ENCODE measurements at regions not wholly inside any gene's neighbourhood (a gene's known extent, or its start where the extent isn't known, plus 50 kb on each side); places are given as distances from the start of the nearest gene placed in this dataset.
"Not testable (repeated sequence)": the region's sequence is repeated elsewhere in the genome, so short reads cannot be mapped to it uniquely, and the experiment has no call there.

DNA sequence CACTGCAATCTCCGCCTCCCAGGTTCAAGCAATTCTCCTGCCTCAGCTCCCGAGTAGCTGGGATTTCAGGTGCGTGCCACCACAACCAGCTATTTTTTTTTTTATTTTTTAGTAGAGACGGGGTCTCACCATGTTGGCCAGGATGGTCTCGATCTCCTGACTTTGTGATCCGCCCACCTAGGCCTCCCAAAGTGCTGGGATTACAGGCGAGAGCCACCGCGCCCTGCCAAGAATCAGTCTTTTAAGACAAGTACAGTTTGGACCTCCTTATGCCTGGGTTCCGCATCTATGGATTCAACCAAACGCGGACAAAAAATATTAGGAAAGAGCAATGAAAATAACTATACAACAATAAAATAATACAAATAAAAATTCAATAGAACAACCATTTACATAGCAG, 285.9 kb upstream of the HS6ST1 start:
- not testable (repeated sequence) for DNase-seq

DNA sequence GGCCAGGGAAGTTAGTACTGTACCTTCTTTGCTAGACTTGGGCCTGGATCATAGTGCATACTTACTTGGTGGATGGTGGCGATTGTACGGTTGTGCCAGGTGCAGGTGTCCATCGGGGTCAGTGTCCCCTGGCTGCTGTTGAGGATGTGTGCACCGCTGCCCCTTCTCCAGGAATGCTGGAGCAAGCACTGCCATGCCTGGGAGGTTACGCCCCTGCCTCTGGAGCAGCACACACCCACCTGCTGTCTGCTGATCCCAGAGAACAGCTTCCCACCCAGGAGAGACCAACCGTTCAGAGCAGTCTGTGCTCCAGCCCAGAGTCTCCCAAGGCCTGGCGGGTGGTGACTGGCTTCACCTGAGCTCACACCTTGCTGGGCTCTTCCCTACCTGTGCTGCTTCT, 286.8 kb upstream of the HS6ST1 start:
- no peak for DNase-seq

DNA sequence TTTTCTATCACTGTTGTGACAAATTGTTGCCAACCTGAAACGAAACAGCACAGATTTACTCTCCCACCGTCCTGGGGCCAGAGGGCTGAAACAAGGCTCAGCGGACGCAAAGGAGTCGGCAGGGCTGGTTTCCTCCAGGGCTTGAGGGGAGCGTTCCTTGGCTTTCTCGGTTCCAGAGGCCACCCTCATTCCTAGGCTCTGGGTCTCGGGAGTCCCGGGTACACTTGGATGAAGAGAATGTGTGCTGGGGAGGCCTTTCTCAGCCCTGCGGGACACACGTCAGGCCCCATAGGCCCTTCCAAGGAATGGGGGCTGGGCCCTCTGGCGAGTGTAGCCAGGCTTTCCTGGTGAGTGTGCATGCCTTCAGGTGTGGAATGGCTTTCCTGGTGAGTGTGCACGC, 287.3 kb upstream of the HS6ST1 start:
- DNase-seq, result no peak

DNA sequence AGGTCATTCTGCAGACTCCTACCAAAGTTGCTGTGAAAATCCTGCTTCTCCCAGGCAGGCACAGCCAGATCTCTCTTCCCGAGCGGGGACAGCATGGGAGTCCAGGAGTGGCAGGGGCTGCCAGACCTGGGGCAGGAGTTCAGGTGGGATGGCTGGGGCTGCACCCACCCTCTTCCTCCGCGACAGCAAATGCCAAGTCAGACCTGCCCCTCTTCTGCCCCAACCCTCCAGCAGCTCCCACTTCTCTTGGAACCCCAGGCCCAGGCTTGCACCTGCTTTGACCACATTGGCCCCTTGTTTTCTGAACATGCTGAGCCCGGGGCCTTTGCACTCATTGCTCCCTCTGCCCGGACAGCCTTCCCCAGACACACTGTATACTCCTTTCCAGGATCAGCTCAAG, 288.2 kb upstream of the HS6ST1 start:
- DNase-seq, result no peak

DNA sequence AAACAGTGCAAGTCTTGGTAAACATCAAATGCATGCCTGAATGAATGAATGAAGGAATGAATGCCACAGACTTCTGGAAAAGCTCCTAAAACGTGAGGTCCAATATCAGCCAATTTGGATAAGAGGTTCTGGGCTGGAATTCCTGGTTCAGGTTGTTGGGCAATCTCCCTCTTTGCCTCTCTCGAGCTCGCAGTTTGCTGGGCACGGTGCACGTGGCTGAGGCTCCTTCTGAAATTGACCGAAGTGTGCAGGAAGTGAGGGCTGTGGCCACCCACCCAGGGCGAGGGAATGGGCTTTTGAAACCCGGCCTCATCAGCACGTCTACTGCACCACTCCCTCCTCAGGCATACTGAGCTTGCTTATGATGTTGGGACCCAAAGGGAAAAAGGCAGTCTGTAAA, 288.8 kb upstream of the HS6ST1 start:
- no peak for DNase-seq

DNA sequence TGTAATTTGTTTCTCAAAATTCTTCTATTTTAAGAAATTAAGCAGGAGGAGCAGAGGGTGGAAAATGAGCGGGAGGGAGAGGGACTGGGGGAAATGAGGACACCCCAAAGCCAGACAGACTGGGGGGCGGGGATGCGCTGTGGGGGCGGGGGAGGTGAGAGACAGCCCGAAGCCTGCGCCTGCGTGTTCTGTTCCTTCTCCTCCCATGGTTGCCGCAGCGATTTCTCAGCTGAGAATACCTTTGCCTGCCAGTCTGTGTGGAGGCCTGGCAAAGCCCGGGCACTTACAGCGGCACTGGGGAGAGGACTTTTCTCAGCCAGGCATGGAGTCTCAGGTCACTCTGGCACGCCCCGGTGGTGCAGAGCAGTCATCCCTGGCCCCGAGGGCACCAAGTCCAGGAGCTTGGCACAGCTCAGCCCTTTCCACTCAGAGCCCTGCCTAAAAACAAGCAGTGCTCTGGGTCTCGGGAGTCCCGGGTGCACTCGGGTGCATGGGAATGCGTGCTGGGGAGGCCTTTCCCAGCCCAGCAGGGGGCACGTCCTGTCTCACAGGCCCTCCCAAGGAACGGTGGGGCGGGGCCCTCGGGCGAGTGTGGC, 289.3 kb upstream of the HS6ST1 start:
- DNase-seq, result no peak

DNA sequence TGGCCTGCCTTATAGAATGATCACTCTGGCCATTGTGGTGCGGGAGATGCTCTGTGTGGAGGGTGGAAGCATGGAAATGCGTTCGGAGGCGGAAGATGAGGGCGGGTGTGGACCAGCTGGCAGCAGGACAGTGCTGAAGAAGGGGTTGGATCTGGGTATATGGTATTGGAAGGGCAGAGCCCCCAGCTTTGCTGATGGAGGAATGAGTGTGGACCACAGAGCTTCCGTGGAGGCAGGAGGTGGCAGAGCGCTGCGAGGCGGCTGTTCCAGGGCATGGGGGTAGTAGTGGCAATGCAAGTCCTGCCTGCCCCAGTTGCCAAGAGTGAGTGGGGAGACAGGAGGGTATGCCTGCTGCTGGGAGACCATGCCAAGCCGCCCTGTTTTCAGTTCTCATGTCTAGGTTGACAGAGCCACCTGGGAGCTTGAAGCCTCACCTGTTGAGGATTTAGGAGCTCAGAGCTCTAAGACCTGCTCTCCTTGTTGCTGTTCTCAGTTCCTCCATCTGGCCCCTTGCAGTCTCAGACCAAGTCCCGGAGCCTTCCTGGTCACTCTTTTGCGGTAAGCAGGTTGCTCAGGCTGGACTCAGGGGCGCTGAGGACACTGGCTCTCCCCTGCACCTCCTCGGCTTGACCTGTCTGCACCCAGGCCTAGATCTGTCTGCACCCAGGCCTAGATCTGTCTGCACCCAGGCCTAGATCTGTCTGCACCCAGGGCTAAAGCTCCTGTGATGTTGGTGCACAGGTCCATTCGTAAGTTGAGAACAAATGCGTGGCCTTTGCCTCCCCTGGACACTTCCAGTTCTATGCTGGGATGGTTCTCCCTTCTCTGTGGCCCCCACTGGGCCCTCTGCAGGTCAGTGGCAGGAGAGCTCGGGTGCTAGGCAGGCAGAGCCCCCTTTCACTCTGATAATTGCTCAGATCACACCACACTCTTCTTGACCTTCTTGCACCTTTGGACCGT, 290.5 kb upstream of the HS6ST1 start:
- no peak for DNase-seq

DNA sequence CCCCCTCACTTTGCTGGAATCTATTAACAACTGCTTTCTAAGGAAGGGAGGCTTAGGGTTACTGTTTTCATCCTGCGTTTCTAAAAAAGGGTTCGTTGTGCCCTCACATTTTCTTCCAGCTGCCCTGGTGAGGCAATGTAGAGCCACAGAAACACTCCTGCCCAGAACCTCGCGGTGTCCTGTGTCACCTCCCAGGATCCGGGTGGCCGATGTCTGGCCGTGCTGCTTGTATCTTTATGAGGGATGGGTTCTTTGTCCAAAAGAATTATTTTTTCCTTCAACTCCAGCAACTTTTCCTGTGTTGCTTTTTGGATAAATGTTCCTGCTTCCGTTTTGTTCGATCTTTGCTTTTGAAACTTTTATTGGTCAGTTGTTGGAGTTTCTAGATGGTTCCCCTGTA, 291.8 kb upstream of the HS6ST1 start:
- DNase-seq, result no peak

DNA sequence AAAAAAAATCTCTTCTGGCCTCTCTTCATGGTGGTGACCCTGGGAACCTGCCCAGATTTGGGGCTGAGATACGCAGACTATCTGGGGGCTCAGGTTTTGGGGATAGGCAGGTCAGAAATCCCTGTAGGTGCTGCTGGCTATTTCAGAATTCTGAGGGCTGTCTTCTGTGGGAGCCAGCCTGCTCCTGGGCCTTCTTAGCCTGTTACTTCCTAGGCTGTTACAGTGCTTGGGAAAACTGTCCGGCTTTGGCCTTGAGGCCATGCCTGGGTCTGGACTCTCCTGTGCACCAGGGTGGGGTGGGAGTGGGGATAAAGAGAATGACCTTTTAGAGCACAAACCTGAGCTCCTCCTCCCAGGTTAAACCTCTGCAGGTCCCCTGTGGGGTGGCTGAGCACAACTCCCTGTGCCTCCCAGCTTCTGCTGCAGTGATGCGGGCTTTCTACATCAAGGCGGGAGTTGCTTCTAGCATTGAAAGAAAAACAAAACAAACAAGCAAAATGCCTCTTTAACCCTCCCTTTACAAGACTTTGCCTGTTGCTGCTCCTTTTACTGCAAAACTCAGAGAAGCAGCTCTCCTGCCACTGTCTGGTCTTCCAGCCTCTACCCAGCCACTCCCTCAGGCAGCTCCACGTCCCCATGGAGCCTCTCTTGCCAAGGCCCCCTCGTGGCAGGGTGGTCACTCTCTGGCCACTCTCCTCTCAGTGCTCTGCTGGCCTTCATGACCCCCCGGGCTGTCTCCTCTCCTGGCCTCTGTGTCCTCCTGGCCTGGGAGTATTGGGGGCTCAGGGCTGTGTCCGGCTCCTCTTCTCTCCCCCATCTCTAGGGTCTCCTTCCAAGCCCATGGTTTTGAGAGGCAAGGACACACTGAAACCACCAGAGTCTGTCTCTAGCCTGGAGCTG, 293.0 kb upstream of the HS6ST1 start:
- DNase-seq, result no peak

DNA sequence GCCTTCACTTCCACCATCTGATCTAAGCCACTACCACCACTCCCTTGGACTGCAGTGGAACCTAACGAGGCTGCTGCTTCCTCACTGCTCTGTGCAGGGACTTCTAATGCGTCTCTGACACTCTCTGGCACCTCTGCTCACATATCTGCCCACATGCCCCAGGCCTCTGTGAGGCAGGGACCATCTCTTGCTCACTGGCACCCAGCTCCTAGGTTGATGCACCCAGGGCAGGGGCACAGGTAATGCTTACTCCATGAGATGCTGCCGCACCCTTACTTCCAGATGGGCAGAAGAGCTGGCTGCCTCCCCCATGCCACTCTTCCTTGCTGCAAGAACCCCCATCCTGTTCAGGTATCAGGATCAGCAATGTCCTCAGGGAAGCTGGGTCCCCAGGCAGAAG, 294.0 kb upstream of the HS6ST1 start:
- no peak for DNase-seq

DNA sequence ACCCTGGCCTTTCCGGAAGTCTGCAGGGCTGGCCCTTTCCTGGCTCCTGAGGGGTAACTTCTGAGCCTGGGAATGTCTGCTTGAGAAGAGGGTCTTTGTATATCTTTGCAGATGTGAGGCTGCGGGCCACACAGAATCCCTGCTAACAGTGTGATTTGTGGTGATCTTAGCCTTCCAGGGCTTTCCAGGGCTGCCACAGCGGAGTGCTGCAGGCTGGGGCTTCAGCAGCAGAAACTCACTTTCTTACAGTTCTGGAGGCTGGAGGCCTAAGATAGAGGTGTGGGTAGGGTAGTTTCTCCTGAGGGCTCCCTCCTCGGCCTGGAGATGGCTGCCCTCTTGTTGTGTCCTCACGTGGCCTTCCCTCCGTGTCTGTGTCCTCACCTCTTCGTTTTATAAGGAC, 294.7 kb upstream of the HS6ST1 start:
- DNase-seq, result no peak

DNA sequence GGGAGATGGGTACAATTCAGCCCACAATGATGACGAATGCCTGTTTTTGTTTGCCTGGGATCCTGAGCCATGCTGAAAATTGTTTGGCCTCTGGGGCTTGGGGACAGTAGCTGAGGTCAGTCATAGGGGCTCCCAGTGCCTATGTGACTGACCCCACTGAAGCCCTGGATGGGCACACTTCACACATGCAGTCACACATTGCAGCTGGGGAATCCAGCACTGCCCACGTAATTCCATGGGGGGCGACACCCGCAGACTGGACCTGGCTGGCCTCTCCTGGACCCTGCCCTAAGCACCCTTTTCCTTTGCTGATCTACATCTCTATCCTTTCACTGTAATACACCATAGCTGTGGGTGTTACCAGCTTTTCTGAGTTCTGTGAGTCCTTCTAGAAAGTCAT, 295.2 kb upstream of the HS6ST1 start:
- no peak for DNase-seq

DNA sequence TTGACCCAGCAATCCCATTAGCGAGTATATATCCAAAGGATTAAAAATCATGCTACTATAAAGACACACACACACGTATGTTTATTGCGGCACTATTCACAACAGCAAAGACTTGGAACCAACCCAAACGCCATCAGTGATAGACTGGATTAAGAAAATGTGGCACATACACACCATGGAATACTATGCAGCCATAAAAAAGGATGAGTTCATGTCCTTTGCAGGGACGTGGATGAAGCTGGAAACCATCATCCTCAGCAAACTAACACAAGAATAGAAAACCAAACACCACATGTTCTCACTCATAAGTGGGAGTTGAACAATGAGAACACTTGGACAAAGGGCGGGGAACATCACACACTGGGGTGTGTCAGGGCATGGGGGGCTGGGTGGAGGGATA, 296.2 kb upstream of the HS6ST1 start:
- DNase-seq, result not testable (repeated sequence)

DNA sequence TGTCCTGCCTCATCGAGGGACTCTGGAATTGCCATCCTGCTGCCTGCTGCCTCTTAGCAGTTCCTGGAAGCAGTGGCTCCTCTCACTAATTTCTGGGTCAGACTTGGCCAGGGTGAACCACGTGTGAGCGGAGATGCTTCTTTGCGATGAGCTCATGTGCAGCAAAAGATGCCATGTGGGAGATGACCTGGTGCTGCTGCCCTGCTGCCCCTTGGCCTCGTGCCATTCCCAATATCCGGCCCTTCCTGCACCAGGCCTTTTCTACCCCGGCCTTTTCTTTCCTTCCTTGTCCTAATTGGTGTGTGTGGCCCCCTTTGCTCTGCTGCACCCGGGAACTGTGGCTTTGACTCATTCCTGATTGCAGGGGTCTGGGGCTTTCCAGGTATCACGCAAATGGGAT, 296.9 kb upstream of the HS6ST1 start:
- DNase-seq, result no peak

DNA sequence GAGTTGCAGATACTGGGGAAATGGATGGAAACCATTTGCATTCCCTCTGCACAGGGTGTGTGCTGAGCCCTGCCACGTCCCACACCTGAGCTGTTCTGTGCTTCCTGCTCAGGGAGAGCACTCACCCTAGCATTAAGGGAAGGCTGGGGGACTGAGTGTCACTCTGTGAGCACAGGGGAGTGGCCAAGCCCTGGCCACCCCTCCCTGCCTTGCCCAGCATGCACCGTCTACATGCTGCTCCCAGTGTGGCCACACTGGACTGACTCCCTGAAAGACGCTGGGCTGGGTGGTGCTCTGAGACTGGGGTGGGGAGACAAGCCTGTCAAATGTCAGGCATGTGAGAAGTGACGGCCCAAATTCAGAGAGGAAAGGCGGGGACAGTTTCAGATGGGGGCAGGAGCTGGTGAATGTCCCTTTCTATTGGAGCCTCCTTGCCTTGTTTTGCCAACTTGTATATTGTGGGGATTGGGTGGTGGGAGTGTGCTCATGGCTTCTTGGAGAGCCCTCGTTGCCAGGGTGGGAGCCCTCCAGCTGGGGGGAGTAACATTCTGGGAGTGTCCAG, 298.4 kb upstream of the HS6ST1 start:
- no peak for DNase-seq

DNA sequence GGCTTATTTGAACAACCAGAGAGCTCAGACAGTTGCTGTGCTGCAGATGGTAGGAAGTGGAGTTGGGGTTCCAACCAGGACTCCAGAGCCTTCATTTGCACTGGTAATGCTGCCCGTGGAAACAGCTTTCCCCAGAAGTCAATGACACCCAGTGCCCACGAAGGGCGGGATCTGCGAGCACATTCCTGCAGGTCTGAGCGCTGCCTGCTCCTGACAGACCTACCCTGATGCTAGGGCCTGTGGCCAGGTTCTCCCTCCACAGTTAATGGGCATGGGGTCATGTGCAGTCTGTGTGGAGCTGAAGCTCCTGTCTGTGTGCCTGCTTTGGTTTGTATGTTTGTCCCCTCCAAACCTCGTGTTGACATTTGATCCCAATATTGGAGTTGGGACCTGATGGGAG, 299.0 kb upstream of the HS6ST1 start:
- no peak for DNase-seq

DNA sequence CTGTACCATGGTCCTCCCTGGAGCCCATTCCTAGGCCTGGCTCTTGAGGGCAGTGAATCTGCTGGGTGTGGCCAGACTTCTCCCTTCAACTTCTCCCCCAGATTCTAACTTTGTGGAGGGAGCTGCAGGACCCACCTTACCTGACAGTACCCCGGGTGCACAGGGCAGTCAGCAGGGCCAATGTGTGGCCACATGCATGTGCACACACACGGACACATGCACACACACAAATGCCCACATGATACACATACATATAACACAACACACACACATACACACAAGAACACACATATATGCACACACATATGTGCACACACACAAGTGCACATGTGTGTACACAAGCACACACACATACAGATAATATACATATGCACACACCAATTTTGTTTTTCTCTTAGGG, 300.0 kb upstream of the HS6ST1 start:
- no peak for DNase-seq

DNA sequence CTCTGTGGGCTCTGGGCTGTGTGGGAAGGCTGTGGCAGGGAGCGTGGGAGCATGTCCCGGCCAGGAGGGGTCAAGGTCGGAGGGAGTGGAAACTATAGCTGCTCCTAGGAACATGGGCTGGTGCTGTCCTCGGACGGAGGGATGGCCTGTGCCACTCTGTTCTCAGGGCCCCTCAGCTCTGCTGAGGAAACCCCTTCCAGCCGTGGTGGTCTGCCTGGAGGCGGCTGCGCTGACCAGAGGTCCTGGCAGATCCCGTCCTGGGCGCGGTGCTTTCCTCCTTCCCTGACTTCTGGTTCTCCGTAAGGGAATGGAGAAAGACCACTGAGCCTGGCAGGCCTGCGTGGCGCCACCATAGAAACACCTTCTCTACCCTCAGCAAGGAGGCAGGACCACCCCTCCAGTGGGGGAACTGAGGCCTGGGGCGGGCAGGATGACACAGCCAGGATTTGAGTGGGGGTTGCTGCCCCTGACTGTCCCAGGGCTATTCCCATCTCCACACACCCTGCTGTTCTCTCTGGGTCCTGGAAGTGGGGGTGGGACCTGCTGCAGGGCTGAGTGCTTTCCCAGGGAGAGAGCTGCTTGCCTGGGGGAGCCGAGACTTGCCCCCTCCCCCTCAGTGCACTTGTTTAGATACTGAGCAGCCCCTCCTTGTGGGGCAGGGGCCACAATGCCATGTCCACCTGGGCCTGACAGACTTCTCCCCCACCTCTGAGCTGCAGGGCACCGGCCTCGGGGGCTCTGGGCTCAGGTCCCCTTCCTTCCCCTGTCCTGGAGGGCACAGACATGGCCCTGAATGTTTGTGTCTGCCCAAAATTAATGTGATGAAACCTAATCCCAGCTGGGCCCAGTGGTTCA, 301.0 kb upstream of the HS6ST1 start:
- no peak for DNase-seq

DNA sequence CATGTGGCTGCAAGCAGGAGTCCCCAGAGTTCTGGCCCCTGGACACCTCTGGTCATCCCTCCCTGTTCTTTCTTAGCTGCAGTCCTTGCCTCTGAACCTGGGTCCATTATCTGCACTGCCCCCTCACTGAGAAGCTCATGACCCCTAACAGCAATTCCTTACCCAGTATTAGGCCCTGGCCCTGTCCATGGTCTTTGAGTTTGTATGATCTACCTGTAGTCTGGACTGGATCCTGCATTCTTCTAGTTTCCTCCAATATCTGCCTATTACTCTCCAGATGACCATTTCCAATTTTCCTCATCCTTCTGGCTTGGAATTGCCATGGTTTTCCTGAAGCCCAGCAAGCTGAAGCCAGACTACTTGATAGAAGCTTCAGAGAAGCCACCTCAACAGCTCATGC, 302.4 kb upstream of the HS6ST1 start:
- no peak for DNase-seq

DNA sequence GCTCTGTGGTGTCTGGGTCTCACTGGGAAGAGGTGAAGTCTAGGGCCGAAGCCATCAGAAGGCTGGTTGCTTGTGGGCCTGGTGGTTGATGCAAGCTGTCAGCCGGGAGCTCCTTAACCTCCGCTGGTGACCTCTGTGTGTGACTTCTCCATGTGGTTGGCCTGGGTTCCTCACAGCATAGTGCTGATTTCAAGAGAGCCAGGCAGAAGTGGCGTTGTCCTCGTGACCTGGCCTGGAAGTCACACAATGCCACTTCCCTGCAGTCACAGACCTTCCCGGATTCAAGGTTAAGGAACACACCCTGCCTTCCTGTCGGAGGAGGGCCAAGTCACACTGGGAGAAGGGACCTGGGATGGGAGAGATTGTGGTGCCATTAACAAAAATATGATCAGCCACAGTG, 303.7 kb upstream of the HS6ST1 start:
- DNase-seq, result no peak

DNA sequence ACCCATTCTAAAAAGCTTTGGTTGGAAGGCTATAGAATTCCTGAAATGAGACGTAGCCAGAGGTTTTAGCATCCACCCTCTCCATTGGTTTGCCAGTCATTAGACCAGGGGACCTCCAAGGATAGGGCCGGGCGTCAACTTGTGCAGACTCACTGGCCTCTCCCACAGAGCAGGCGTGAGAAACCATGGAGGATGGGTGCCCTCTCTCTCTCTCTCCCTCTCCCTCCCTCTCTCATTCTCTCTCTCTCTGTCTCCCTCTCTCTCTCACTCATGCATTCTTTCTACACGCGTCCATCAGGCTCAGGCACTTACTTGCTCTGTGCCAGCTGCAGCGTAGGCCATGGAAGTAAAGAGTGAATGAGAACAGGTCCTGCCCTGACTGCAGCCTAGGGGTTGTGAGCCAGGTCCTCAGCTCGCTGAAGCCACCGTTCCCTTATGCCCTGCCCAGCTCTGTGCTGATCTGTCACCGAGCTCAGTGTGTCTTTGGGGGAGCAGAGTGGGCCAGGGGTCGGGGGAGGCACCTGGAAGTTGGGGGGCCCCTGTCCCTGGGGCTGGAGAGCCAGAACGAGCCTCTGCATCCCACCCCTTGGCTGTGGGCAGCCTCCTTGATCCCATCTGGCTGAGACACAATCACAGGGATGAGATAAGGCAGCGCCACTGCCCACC, 304.4 kb upstream of the HS6ST1 start:
- DNase-seq, result no peak

Measured in bone marrow (tissue), 2 donors.